H9 (cell line): ENCODE measurements at regions not wholly inside any gene's neighbourhood (a gene's known extent, or its start where the extent isn't known, plus 50 kb on each side); places are given as distances from the start of the nearest gene placed in this dataset.

Experiments used
- DNase-seq: peaks from one replicate; pipeline ENCODE4 v3.0.0-alpha.2; 2017
- H2AFZ ChIP-seq: one replicate; pipeline ENCODE4 v1.6.1; 2013; ENCODE audit warnings: mild to moderate bottlenecking, low read length, control low read depth, moderate library complexity
- H2AK5ac ChIP-seq: 2 replicates; pipeline ENCODE4 v1.6.1; 2013; ENCODE audit warnings: low read length, control low read depth, mixed read lengths; ENCODE audit not compliant: insufficient read length
- H2BK120ac ChIP-seq: one replicate; pipeline ENCODE4 v1.6.1; 2013; ENCODE audit warnings: low read depth, mild to moderate bottlenecking, low read length, control low read depth, inconsistent platforms; ENCODE audit not compliant: poor library complexity, severe bottlenecking
- H2BK12ac ChIP-seq: 2 replicates; pipeline ENCODE4 v1.6.1; 2013; ENCODE audit warnings: low read length, control low read depth, mixed read lengths, low read depth; ENCODE audit not compliant: insufficient read length
- H2BK15ac ChIP-seq: 2 replicates; pipeline ENCODE4 v1.6.1; 2013; ENCODE audit warnings: low read depth, low read length, control low read depth
- H2BK20ac ChIP-seq: one replicate; pipeline ENCODE4 v1.6.1; 2013; ENCODE audit warnings: low read depth, mild to moderate bottlenecking, low read length, control low read depth, inconsistent platforms; ENCODE audit not compliant: poor library complexity, severe bottlenecking
- H2BK5ac ChIP-seq: 2 replicates; pipeline ENCODE4 v1.6.1; 2013; ENCODE audit warnings: low read length, control low read depth, mixed read lengths; ENCODE audit not compliant: insufficient read length
- H3K14ac ChIP-seq: 2 replicates; pipeline ENCODE4 v1.6.1; 2013; ENCODE audit warnings: low read length, control low read depth; ENCODE audit not compliant: insufficient read depth
- H3K18ac ChIP-seq: 2 replicates; pipeline ENCODE4 v1.6.1; 2013; ENCODE audit warnings: low read depth, mild to moderate bottlenecking, mixed read lengths, low read length, control low read depth; ENCODE audit not compliant: insufficient read length
- H3K23ac ChIP-seq: 2 replicates; pipeline ENCODE4 v1.6.1; 2013; ENCODE audit warnings: low read length, control low read depth, mixed read lengths, low read depth; ENCODE audit not compliant: insufficient read length
- H3K23me2 ChIP-seq: 2 replicates; pipeline ENCODE4 v1.6.1; 2013; ENCODE audit warnings: low read depth, mild to moderate bottlenecking, mixed read lengths, low read length, control low read depth; ENCODE audit not compliant: insufficient read length, poor library complexity, severe bottlenecking
- H3K27ac ChIP-seq: 2 replicates; pipeline ENCODE4 v1.5.1; 2013; ENCODE audit warnings: low read length, control low read depth, mixed read lengths, low read depth; ENCODE audit not compliant: insufficient read length
- H3K27me3 ChIP-seq: 2 replicates; pipeline ENCODE4 v1.6.1; 2013; ENCODE audit warnings: low read length, control low read depth, inconsistent platforms; ENCODE audit not compliant: insufficient read depth
- H3K4ac ChIP-seq: 2 replicates; pipeline ENCODE4 v1.6.1; 2013; ENCODE audit warnings: low read depth, mild to moderate bottlenecking, control low read depth, inconsistent platforms, low read length, moderate library complexity
- H3K4me1 ChIP-seq: 2 replicates; pipeline ENCODE4 v1.6.1; 2013; ENCODE audit warnings: low read length, control low read depth, inconsistent platforms; ENCODE audit not compliant: insufficient read depth
- H3K4me2 ChIP-seq: 2 replicates; pipeline ENCODE4 v1.6.1; 2013; ENCODE audit warnings: low read length, control low read depth, mixed read lengths; ENCODE audit not compliant: insufficient read length, insufficient read depth
- H3K56ac ChIP-seq: 2 replicates; pipeline ENCODE4 v1.6.1; 2013; ENCODE audit warnings: low read depth, mild to moderate bottlenecking, mixed read lengths, low read length, control low read depth; ENCODE audit not compliant: insufficient read length
- H3K79me1 ChIP-seq: 2 replicates; pipeline ENCODE4 v1.6.1; 2013; ENCODE audit warnings: low read depth, mild to moderate bottlenecking, moderate library complexity, low read length, control low read depth, inconsistent platforms; ENCODE audit not compliant: insufficient read depth, poor library complexity, severe bottlenecking
- H3K79me2 ChIP-seq: 2 replicates; pipeline ENCODE4 v1.6.1; 2013; ENCODE audit warnings: low read length, control low read depth, inconsistent platforms; ENCODE audit not compliant: insufficient read depth
- H3K9ac ChIP-seq: 2 replicates; pipeline ENCODE4 v1.6.1; 2013; ENCODE audit warnings: low read length, control low read depth, mixed read lengths; ENCODE audit not compliant: insufficient read length; ENCODE audit errors: extremely low read depth
- H3K9me3 ChIP-seq: one replicate; pipeline ENCODE4 v1.6.1; 2013; ENCODE audit warnings: low read depth, low read length, inconsistent platforms; ENCODE audit not compliant: control insufficient read depth
- H3T11ph ChIP-seq: one replicate; pipeline ENCODE4 v1.6.1; 2013; ENCODE audit warnings: mild to moderate bottlenecking, low read length, control low read depth, inconsistent platforms
- H4K20me1 ChIP-seq: one replicate; pipeline ENCODE4 v1.6.1; 2013; ENCODE audit not compliant: control insufficient read depth, insufficient read length, insufficient read depth
- H4K5ac ChIP-seq: 2 replicates; pipeline ENCODE4 v1.6.1; 2013; ENCODE audit warnings: low read depth, mild to moderate bottlenecking, mixed read lengths, low read length, control low read depth; ENCODE audit not compliant: insufficient read length
- H4K8ac ChIP-seq: replicated peaks from 2 replicates; pipeline ENCODE4 v1.6.1; 2013; ENCODE audit warnings: low read length, control low read depth, mixed read lengths, low read depth; ENCODE audit not compliant: insufficient read length
- H4K91ac ChIP-seq: 2 replicates; pipeline ENCODE4 v1.6.1; 2013; ENCODE audit warnings: low read depth, mild to moderate bottlenecking, moderate library complexity, mixed read lengths, low read length, control low read depth; ENCODE audit not compliant: insufficient read length
- H3K27ac Mint-ChIP-seq, 3 experiments: 2 replicates in 2 of 3; 3 replicates in 1 of 3; pipeline ENCODE4 v1.8.0; 2020 to 2021; ENCODE audit warnings: mixed read lengths in 3 of 3, mild to moderate bottlenecking in 1 of 3, moderate library complexity in 1 of 3
- H3K27me3 Mint-ChIP-seq: 2 replicates; pipeline ENCODE4 v1.8.0; 2021; ENCODE audit warnings: low read depth, mild to moderate bottlenecking, moderate library complexity, mixed read lengths
- H3K36me3 Mint-ChIP-seq, 3 experiments: 2 replicates in 2 of 3; 3 replicates in 1 of 3; pipeline ENCODE4 v1.8.0; 2020 to 2021; ENCODE audit warnings: low read depth in 3 of 3, mixed read lengths in 3 of 3; ENCODE audit not compliant: insufficient read depth in 1 of 3
- H3K4me1 Mint-ChIP-seq, 2 experiments: 2 replicates each; pipeline ENCODE4 v1.8.0; 2020; ENCODE audit warnings: mixed read lengths in 2 of 2
- H3K4me3 Mint-ChIP-seq, 2 experiments: 2 replicates in 1 of 2; 3 replicates in 1 of 2; pipeline ENCODE4 v1.8.0; 2020 to 2021; ENCODE audit warnings: mild to moderate bottlenecking in 2 of 2, mixed read lengths in 2 of 2, moderate library complexity in 1 of 2
- H3K9me3 Mint-ChIP-seq, 2 experiments: 2 replicates in 1 of 2; 3 replicates in 1 of 2; pipeline ENCODE4 v1.8.0; 2020; ENCODE audit warnings: mild to moderate bottlenecking in 2 of 2, mixed read lengths in 2 of 2, moderate library complexity in 1 of 2
- TF ChIP-seq, protein P1 (sequence below): fragments of 200-600 bp; sonication (generic); conservative IDR thresholded peaks from 3 replicates; pipeline ENCODE4 v1.8.0; 2021; ENCODE audit warnings: antibody characterized with exemption, mild to moderate bottlenecking

DNA sequence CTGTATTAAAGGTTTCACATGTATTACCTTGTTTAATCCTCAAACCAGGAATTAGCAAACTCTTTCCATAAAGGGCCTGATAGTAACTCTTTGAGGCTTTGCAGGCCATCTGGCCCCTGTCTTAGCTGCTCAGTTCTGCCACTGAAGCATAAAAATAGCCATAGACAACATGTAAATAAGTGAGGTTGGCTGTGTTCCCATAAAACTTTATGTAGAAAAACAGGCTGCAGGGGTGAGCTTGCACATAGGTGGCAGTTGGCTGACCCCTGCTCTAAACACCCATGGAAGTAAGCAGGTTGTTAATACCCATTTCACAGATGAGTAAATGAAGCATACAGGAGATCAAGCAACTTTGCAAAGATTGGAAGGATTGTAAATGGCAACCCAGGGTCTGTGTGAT lies 1279.2 kb upstream of the AUTS2 start:
- Mint-ChIP-seq H3K9me3 (peaks cover 3 to 10% of the 10 kb centered on the region in 2 experiments; a peak in 4 of 5 replicates), H3K36me3 (peaks cover 3 to 8% (median 6%) of the 10 kb centered on the region in 3 experiments; a peak in 4 of 7 replicates), H3K27me3 (peaks cover 1% of the 10 kb centered on the region; the same call in 1 of the 2 replicates), H3K27ac (no peak overlapping the region), H3K4me1 (peaks cover 13 to 17% of the 10 kb centered on the region in 2 experiments), H3K4me3 (no peak overlapping the region)
- Histone ChIP-seq H3K4me1 (no peaks in the 10 kb centered on the region), H3K23ac (no peak overlapping the region), H3K79me2 (no peaks in the 10 kb centered on the region), H3K27me3 (no peaks in the 10 kb centered on the region), H2AFZ (no peak overlapping the region), H2BK15ac (no peak overlapping the region), H3K18ac (no peak overlapping the region), H2BK20ac (no peak overlapping the region), H3K4ac (no peak overlapping the region), H2BK12ac (no peak overlapping the region), H4K91ac (no peak overlapping the region), H2BK5ac (no peak overlapping the region), H3T11ph (no peak overlapping the region), H3K79me1 (no peaks in the 10 kb centered on the region), H2BK120ac (no peak overlapping the region), H3K14ac (no peak overlapping the region), H3K27ac (no peak overlapping the region), H2AK5ac (no peak overlapping the region), H3K23me2 (no peaks in the 10 kb centered on the region), H3K56ac (no peak overlapping the region), H4K8ac (no peak overlapping the region), H4K20me1 (no peaks in the 10 kb centered on the region), H3K9me3 (no peaks in the 10 kb centered on the region), H4K5ac (no peak overlapping the region), H3K4me2 (no peak overlapping the region), H3K9ac (no peak overlapping the region)
- DNase-seq = no peak
- TF ChIP-seq, protein P1, sequence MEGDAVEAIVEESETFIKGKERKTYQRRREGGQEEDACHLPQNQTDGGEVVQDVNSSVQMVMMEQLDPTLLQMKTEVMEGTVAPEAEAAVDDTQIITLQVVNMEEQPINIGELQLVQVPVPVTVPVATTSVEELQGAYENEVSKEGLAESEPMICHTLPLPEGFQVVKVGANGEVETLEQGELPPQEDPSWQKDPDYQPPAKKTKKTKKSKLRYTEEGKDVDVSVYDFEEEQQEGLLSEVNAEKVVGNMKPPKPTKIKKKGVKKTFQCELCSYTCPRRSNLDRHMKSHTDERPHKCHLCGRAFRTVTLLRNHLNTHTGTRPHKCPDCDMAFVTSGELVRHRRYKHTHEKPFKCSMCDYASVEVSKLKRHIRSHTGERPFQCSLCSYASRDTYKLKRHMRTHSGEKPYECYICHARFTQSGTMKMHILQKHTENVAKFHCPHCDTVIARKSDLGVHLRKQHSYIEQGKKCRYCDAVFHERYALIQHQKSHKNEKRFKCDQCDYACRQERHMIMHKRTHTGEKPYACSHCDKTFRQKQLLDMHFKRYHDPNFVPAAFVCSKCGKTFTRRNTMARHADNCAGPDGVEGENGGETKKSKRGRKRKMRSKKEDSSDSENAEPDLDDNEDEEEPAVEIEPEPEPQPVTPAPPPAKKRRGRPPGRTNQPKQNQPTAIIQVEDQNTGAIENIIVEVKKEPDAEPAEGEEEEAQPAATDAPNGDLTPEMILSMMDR = no peak
